H1 (cell line): ENCODE measurements at regions not wholly inside any gene's neighbourhood (a gene's known extent, or its start where the extent isn't known, plus 50 kb on each side); places are given as distances from the start of the nearest gene placed in this dataset.

Experiments
- CREB1 ChIP-seq: IDR thresholded peaks from 2 replicates; pipeline ENCODE4 v1.6.1; 2012; ENCODE audit warnings: inconsistent platforms
- SP2 ChIP-seq: IDR thresholded peaks from 2 replicates; pipeline ENCODE4 v1.6.1; 2012; ENCODE audit warnings: mild to moderate bottlenecking, low read length, inconsistent platforms
- TAF7 ChIP-seq: optimal IDR thresholded peaks from 2 replicates; pipeline ENCODE3; 2011; ENCODE audit warnings: low read depth, mild to moderate bottlenecking, inconsistent platforms, low read length, moderate library complexity, borderline replicate concordance
- ZNF274 ChIP-seq: IDR thresholded peaks from 2 replicates; pipeline ENCODE4 v1.7.0; 2012; ENCODE audit warnings: low read length, borderline replicate concordance; ENCODE audit errors: extremely low read depth

GRCh38 chr20:24838546-24839535 is 110.2 kb upstream of the CST7 start (continued):
- no peak for TF ChIP-seq ZNF274
- TF ChIP-seq SP2, result no peak
- TF ChIP-seq CREB1, result no peak
- TF ChIP-seq TAF7, result no peak
